Superior temporal gyrus (tissue), 1 donor: ENCODE measurements at regions not wholly inside any gene's neighbourhood (a gene's known extent, or its start where the extent isn't known, plus 50 kb on each side); places are given as distances from the start of the nearest gene placed in this dataset.
"Not testable (repeated sequence)": the region's sequence is repeated elsewhere in the genome, so short reads cannot be mapped to it uniquely, and the experiment has no call there.

Source experiments
- DNase-seq: peaks from one replicate; pipeline ENCODE4 v3.0.0-alpha.2; 2016; ENCODE audit errors: extremely low spot score

DNA sequence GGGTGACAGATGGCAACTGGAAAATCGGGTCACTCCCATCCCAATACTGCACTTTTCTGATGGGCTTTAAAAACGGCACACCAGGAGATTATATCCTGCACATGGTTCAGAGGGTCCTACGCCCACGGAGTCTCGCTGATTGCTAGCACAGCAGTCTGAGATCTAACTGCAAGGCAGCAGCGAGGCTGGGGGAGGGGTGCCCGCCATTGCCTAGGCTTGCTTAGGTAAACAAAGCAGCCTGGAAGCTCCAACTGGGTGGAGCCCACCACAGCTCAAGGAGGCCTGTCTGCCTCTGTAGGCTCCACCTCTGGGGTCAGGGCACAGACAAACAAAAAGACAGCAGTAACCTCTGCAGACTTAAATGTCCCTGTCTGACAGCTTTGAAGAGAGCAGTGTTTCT, 158.7 kb upstream of the MOCS2 start:
- not testable (repeated sequence) for DNase-seq

- no peak for DNase-seq
Observed at GRCh38 chr5:53275666-53276065, 166.1 kb upstream of the MOCS2 start.

- no peak for DNase-seq
Observed at GRCh38 chr5:53276825-53277224, 167.3 kb upstream of the MOCS2 start.

DNA sequence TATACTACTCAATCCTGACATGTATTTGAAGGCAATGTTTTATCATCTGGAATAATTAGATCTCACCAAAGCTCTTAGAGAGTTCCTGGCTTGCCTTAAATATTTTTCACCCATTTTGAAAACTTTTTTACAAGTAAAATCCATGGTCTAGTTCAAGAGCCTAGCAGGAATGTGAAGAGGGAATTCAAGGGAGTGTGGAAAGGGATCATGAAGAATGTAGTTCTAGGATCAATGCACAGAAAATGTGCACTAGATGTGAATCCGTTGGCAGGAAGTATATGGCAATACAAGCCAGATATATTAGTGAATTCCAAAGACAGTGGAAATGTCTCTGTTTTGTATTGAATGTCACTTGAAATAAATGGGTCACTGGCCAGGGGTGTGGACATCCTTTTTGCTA, 167.9 kb upstream of the MOCS2 start:
- DNase-seq: no peak

DNA sequence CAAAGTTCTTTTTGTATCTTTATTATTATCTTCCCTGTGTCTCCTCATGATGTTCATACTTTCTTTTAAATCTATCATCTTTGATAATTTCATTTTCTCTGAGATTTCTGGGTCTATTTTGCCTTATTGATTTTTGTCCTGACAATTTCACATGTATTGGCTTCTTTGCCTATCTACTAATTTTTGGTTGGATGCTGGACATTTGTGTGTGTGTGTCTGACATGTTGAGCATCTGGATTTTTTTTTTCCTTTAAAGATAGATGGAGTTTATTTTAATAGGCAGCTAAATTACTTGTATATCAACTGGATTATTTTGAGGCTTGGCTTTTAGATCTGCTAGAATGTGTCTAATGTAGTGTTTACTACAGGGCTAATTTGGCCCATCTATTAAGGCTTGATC, 178.0 kb upstream of the MOCS2 start:
- DNase-seq: no peak

DNA sequence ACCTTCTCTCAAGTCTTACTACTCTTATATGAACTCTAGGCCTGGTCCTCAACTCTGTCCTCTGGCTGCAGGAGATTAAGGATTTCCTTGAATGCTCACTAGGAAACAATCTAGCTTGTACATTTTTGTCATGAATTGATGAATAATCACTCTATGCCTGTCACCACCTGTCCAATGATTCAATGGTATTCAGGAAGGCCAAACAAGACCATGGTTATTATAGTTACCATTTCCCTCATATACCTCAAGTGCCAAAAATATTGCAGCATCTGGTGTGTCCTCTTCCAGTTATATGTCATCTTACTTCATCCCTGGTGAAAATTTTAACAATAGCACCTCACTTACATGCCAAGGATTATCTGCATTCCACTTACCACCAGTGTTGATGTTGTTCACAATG, 179.0 kb upstream of the MOCS2 start:
- DNase-seq: no peak

- no peak for DNase-seq
Observed at GRCh38 chr5:53291047-53291446, 181.5 kb upstream of the MOCS2 start.

DNA sequence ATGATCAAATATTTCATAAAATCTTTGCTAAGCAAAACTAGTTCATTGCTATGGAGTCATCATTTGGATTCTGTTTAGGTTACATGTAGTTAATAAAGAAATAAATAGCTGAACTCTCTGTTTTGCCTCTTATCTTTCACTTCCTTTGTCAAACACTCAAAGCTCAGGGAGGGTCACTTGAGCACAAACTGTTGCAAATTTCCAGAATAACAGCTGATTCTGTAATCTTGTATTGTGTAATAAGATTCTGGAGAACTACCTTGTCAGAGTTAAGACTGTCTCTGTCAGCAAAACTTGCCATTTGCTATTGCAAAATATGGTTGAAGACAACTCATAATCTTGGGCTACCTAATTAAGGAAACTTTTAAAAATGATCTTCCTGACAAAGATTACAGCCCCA, 182.0 kb upstream of the MOCS2 start:
- DNase-seq: no peak

- DNase-seq: no peak
Observed at GRCh38 chr5:53298841-53299240, 181.6 kb upstream of the FST start.

DNA sequence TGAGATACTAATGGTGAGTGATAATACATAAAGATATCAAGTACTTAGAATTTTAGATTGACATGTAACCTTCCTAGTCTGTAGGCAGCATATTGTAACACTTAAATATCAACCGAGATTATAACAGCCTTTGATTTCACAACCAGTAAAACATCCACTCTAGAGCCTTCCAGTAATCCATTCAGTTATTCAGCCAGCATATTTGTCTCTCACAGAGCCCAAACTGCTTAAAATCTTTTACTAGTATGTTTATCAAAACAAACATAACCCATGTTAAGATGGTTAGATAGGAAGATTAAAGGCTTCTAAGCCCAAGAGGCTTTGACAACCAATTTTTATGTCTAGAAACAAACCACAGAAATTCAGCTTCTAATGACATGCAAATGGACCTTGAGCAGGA, 177.9 kb upstream of the FST start:
- DNase-seq: no peak

- no peak for DNase-seq
Observed at GRCh38 chr5:53303105-53303504, 177.3 kb upstream of the FST start.

DNA sequence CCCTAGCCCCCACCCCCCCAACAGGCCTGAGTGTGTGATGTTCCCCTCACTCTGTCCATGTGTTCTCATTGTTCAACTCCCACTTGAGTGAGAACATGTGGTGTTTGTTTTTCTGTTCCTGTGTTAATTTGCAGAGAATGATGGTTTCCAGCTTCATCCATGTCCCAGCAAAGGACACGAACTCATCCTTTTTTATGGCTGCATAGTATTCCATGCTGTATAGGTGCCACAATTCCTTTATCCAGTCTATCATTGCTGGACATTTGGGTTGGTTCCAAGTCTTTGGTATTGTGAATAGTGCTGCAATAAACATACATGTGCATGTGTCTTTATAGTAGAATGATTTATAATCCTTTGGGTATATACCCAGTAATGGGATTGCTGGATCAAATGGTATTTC, 175.1 kb upstream of the FST start:
- DNase-seq: not testable (repeated sequence)

GRCh38 chr5:53309653-53310052, 170.8 kb upstream of the FST start:
- no peak for DNase-seq

DNA sequence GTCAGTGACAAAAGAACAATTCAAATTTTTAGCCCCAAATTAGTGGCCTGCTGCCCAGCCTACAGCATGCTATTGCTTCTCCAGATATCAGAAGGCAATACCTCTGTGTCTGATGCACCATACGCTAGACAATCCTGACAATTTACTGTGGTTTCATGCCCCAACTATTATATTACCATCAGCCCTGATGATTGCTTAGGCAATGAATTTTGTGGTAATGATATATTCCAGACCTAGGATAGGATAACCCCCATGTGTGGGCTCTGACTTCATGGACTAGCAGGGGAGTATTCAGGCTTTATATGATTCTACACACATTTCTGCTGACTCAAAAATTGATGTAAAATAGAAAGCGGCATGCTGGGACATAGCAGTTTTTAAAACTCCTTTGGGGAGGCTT, 168.7 kb upstream of the FST start:
- no peak for DNase-seq

DNA sequence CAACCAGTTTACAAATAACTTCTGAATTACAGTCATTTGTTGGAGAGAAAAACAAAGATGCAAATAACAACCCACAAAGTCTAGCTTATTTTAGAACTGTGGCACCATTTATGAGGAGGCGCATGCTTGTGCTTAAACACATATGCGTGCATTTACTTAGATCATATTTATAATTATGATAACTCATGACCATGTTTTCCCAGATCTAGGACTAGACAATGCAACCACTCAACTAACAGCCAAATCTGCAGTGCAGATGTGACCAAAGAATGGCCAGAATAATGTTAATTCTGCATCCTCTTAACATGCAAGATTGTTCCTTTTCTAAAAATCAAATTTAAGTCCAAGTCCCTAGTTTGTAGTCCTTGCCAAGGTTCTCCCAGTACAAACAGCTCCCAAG, 167.3 kb upstream of the FST start:
- DNase-seq: peak; percentile 21

GRCh38 chr5:53318303-53318702, 162.1 kb upstream of the FST start:
- no peak for DNase-seq

GRCh38 chr5:53319315-53319714, 161.1 kb upstream of the FST start:
- no peak for DNase-seq

- DNase-seq: no peak
Observed at GRCh38 chr5:53321073-53321472, 159.4 kb upstream of the FST start.

- DNase-seq: no peak
Observed at GRCh38 chr5:53321721-53322120, 158.7 kb upstream of the FST start.

DNA sequence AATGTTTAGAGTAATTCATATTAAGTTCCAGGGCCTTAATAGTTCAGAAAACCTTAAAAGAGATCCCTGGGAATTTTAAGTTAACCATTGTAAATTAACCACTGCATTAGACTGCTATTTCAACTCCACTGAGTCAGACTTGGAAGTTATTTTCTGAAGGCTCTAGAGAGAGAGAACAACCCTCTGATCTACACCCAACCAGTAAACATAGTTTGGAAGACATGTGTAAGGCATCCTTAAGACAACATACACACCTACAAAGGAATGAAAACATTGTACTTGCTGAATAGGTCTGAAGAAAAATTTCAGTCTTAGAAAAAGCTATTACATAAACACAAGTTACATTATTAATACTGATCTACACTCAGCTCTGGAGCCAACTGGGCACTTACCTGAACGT, 158.2 kb upstream of the FST start:
- DNase-seq: no peak

DNA sequence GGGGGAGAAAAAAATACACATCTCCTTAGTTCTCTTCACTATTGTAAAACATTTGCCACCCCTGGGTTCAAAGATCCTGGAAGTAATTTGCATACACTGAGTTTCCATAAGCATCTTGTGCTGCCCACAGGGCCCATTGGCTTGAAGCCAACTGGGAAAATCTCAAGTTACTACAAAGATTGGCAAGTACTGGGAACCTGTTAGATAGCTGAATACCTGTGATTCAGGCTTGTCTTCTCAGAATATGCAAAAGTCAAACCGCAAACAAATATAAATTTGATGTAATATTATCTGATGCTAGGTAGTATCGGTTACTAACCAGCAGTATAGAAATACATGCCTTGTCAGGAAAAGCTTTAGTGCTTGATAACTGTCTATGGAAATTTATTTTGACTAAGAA, 156.9 kb upstream of the FST start:
- DNase-seq: no peak

- DNase-seq: no peak
Observed at GRCh38 chr5:53323943-53324642, 156.3 kb upstream of the FST start.

GRCh38 chr5:53326424-53327153, 153.8 kb upstream of the FST start:
- DNase-seq: no peak
